ENCODE measurements at regions not wholly inside any gene's neighbourhood (a gene's known extent, or its start where the extent isn't known, plus 50 kb on each side); places are given as distances from the start of the nearest gene placed in this dataset.

DNA sequence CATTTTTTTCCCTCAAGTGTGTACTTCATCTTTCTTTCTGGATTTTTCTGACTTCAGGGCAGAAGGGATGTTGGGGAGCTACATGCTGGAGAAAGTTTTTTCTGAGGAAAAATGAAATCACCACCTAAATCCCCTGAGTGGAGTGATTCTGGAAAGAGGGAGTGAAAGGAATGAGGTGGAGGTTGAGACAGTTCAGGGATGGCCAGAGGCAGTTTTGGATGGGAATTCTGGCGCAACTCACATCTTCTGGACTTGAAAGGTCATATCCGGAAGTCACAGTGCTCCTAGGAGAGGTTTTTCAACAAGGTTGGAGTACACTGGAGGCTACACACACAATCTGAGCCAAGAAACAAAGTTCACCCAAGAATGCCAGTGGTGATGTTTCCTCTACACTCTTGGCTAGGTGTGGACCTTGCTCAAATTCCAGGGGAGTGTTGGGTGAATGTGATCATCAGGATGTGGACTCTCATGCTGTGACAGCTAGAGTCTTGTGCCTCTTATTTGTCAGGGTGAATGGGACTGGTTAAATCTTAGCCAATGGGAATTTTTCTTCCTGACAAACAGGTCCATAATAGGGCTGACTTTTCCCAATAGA is 161.5 kb downstream of the HLX start:
- H3K79me2 ChIP-seq (ENCODE audit: insufficient read depth, low read depth, low read length): no peaks in the 10 kb centered on the region
- peaks cover 2% of the 10 kb centered on the region for H3K4me1 ChIP-seq (ENCODE audit: insufficient read depth, low read length, poor library complexity, severe bottlenecking)
- no peaks in the 10 kb centered on the region for H4K20me1 ChIP-seq (ENCODE audit: insufficient read depth, low read length)
- intact Hi-C loops (cut with micrococcal nuclease; ENCODE audit: unreplicated experiment): no loop called here
- no peak for DNase-seq (ENCODE audit: low spot score)
- H3K27ac ChIP-seq (ENCODE audit: low read depth, low read length, poor library complexity, severe bottlenecking): no peak overlapping the region
- ChIA-PET CTCF (ENCODE audit: unreplicated experiment) (no interaction called here), POLR2A (no interaction called here)
- no peaks in the 10 kb centered on the region for H3K36me3 ChIP-seq (ENCODE audit: insufficient read depth, low read length)
- no peaks in the 10 kb centered on the region for H3K9me2 ChIP-seq (ENCODE audit: insufficient read depth, low read length)
- no TSS peak for BruUV-seq (replicated peaks)
- TF ChIP-seq, protein P1, sequence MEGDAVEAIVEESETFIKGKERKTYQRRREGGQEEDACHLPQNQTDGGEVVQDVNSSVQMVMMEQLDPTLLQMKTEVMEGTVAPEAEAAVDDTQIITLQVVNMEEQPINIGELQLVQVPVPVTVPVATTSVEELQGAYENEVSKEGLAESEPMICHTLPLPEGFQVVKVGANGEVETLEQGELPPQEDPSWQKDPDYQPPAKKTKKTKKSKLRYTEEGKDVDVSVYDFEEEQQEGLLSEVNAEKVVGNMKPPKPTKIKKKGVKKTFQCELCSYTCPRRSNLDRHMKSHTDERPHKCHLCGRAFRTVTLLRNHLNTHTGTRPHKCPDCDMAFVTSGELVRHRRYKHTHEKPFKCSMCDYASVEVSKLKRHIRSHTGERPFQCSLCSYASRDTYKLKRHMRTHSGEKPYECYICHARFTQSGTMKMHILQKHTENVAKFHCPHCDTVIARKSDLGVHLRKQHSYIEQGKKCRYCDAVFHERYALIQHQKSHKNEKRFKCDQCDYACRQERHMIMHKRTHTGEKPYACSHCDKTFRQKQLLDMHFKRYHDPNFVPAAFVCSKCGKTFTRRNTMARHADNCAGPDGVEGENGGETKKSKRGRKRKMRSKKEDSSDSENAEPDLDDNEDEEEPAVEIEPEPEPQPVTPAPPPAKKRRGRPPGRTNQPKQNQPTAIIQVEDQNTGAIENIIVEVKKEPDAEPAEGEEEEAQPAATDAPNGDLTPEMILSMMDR (conservative IDR thresholded peaks at IDR 0.05; ENCODE audit: low read length): no peak
- no peak for TF ChIP-seq EZH2phosphoT487 (IDR thresholded peaks at IDR 0.05; ENCODE audit: borderline replicate concordance, low read depth, low read length)
- no peak overlapping the region for H3K4me3 ChIP-seq (ENCODE audit: low read depth, low read length, poor library complexity, severe bottlenecking)
- H3K4me2 ChIP-seq (ENCODE audit: low read length): no peak overlapping the region
- no peak overlapping the region for H2AFZ ChIP-seq (ENCODE audit: low read length)
- no peaks in the 10 kb centered on the region for H3K9me3 ChIP-seq (ENCODE audit: low read length)

DNA sequence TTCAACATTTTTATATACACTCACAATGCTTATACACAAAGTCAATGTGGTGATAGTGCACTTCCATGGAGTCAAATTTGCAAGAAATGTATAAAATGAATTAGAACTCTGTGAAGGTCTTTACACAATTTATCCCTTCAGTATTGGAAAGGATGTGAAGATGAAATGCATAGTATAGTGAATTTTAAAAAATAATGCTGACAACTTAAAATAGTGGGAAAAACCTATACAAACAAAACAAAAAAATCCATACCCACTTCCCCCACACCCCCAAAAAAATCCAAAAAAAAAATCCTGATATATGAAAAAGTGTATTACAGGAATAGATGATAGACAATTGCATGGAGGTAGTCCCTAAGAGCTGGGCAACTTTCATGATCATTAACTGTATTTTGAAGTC is 165.3 kb downstream of the HLX start:
- H3K36me3 ChIP-seq (ENCODE audit: insufficient read depth, low read length): no peaks in the 10 kb centered on the region
- no peak overlapping the region for H3K27ac ChIP-seq (ENCODE audit: low read depth, low read length, poor library complexity, severe bottlenecking)
- no TSS peak for BruUV-seq (replicated peaks)
- H3K4me2 ChIP-seq (ENCODE audit: low read length): no peak overlapping the region
- no peak for TF ChIP-seq EZH2phosphoT487 (IDR thresholded peaks at IDR 0.05; ENCODE audit: borderline replicate concordance, low read depth, low read length)
- TF ChIP-seq, protein P1 (conservative IDR thresholded peaks at IDR 0.05; ENCODE audit: low read length): no peak
- H4K20me1 ChIP-seq (ENCODE audit: insufficient read depth, low read length): no peaks in the 10 kb centered on the region
- H3K79me2 ChIP-seq (ENCODE audit: insufficient read depth, low read depth, low read length): no peaks in the 10 kb centered on the region
- H3K4me3 ChIP-seq (ENCODE audit: low read depth, low read length, poor library complexity, severe bottlenecking): no peak overlapping the region
- CTCF ChIA-PET (ENCODE audit: unreplicated experiment): no interaction called here
- no peak for DNase-seq (ENCODE audit: low spot score)
- peaks cover 10% of the 10 kb centered on the region for H3K4me1 ChIP-seq (ENCODE audit: insufficient read depth, low read length, poor library complexity, severe bottlenecking)
- POLR2A ChIA-PET: no interaction called here
- no peak overlapping the region for H2AFZ ChIP-seq (ENCODE audit: low read length)
- no peaks in the 10 kb centered on the region for H3K9me2 ChIP-seq (ENCODE audit: insufficient read depth, low read length)
- no peaks in the 10 kb centered on the region for H3K9me3 ChIP-seq (ENCODE audit: low read length)
- intact Hi-C loops (cut with micrococcal nuclease; ENCODE audit: unreplicated experiment): no loop called here

GRCh38 chr1:221045151-221045550 is 165.9 kb downstream of the HLX start:
- Histone ChIP-seq H3K27ac (ENCODE audit: low read depth, low read length, poor library complexity, severe bottlenecking) (no peak overlapping the region), H3K79me2 (ENCODE audit: insufficient read depth, low read depth, low read length) (no peaks in the 10 kb centered on the region), H3K9me3 (ENCODE audit: low read length) (no peaks in the 10 kb centered on the region), H3K4me2 (ENCODE audit: low read length) (no peak overlapping the region), H3K4me1 (ENCODE audit: insufficient read depth, low read length, poor library complexity, severe bottlenecking) (peaks cover 10% of the 10 kb centered on the region), H4K20me1 (ENCODE audit: insufficient read depth, low read length) (no peaks in the 10 kb centered on the region), H3K36me3 (ENCODE audit: insufficient read depth, low read length) (no peaks in the 10 kb centered on the region), H2AFZ (ENCODE audit: low read length) (no peak overlapping the region), H3K4me3 (ENCODE audit: low read depth, low read length, poor library complexity, severe bottlenecking) (no peak overlapping the region), H3K9me2 (ENCODE audit: insufficient read depth, low read length) (no peaks in the 10 kb centered on the region)
- intact Hi-C loops (cut with micrococcal nuclease; ENCODE audit: unreplicated experiment): no loop called here
- no peak for TF ChIP-seq EZH2phosphoT487 (IDR thresholded peaks at IDR 0.05; ENCODE audit: borderline replicate concordance, low read depth, low read length)
- TF ChIP-seq, protein P1 (conservative IDR thresholded peaks at IDR 0.05; ENCODE audit: low read length): no peak
- POLR2A ChIA-PET: no interaction called here
- DNase-seq (ENCODE audit: low spot score): no peak
- BruUV-seq (replicated peaks): no TSS peak
- CTCF ChIA-PET (ENCODE audit: unreplicated experiment): no interaction called here
